H9 (cell line): ENCODE measurements at regions not wholly inside any gene's neighbourhood (a gene's known extent, or its start where the extent isn't known, plus 50 kb on each side); places are given as distances from the start of the nearest gene placed in this dataset.

Experiments
- DNase-seq: peaks from one replicate; pipeline ENCODE4 v3.0.0-alpha.2; 2017
- H2AFZ ChIP-seq: one replicate; pipeline ENCODE4 v1.6.1; 2013; ENCODE audit warnings: mild to moderate bottlenecking, low read length, control low read depth, moderate library complexity
- H2AK5ac ChIP-seq: 2 replicates; pipeline ENCODE4 v1.6.1; 2013; ENCODE audit warnings: low read length, control low read depth, mixed read lengths; ENCODE audit not compliant: insufficient read length
- H2BK120ac ChIP-seq: one replicate; pipeline ENCODE4 v1.6.1; 2013; ENCODE audit warnings: low read depth, mild to moderate bottlenecking, low read length, control low read depth, inconsistent platforms; ENCODE audit not compliant: poor library complexity, severe bottlenecking
- H2BK12ac ChIP-seq: 2 replicates; pipeline ENCODE4 v1.6.1; 2013; ENCODE audit warnings: low read length, control low read depth, mixed read lengths, low read depth; ENCODE audit not compliant: insufficient read length
- H2BK15ac ChIP-seq: 2 replicates; pipeline ENCODE4 v1.6.1; 2013; ENCODE audit warnings: low read depth, low read length, control low read depth
- H2BK20ac ChIP-seq: one replicate; pipeline ENCODE4 v1.6.1; 2013; ENCODE audit warnings: low read depth, mild to moderate bottlenecking, low read length, control low read depth, inconsistent platforms; ENCODE audit not compliant: poor library complexity, severe bottlenecking
- H2BK5ac ChIP-seq: 2 replicates; pipeline ENCODE4 v1.6.1; 2013; ENCODE audit warnings: low read length, control low read depth, mixed read lengths; ENCODE audit not compliant: insufficient read length
- H3K14ac ChIP-seq: 2 replicates; pipeline ENCODE4 v1.6.1; 2013; ENCODE audit warnings: low read length, control low read depth; ENCODE audit not compliant: insufficient read depth
- H3K18ac ChIP-seq: 2 replicates; pipeline ENCODE4 v1.6.1; 2013; ENCODE audit warnings: low read depth, mild to moderate bottlenecking, mixed read lengths, low read length, control low read depth; ENCODE audit not compliant: insufficient read length
- H3K23ac ChIP-seq: 2 replicates; pipeline ENCODE4 v1.6.1; 2013; ENCODE audit warnings: low read length, control low read depth, mixed read lengths, low read depth; ENCODE audit not compliant: insufficient read length
- H3K23me2 ChIP-seq: 2 replicates; pipeline ENCODE4 v1.6.1; 2013; ENCODE audit warnings: low read depth, mild to moderate bottlenecking, mixed read lengths, low read length, control low read depth; ENCODE audit not compliant: insufficient read length, poor library complexity, severe bottlenecking
- H3K27ac ChIP-seq: 2 replicates; pipeline ENCODE4 v1.5.1; 2013; ENCODE audit warnings: low read length, control low read depth, mixed read lengths, low read depth; ENCODE audit not compliant: insufficient read length
- H3K27me3 ChIP-seq: 2 replicates; pipeline ENCODE4 v1.6.1; 2013; ENCODE audit warnings: low read length, control low read depth, inconsistent platforms; ENCODE audit not compliant: insufficient read depth
- H3K4ac ChIP-seq: 2 replicates; pipeline ENCODE4 v1.6.1; 2013; ENCODE audit warnings: low read depth, mild to moderate bottlenecking, control low read depth, inconsistent platforms, low read length, moderate library complexity
- H3K4me1 ChIP-seq: 2 replicates; pipeline ENCODE4 v1.6.1; 2013; ENCODE audit warnings: low read length, control low read depth, inconsistent platforms; ENCODE audit not compliant: insufficient read depth
- H3K4me2 ChIP-seq: 2 replicates; pipeline ENCODE4 v1.6.1; 2013; ENCODE audit warnings: low read length, control low read depth, mixed read lengths; ENCODE audit not compliant: insufficient read length, insufficient read depth
- H3K56ac ChIP-seq: 2 replicates; pipeline ENCODE4 v1.6.1; 2013; ENCODE audit warnings: low read depth, mild to moderate bottlenecking, mixed read lengths, low read length, control low read depth; ENCODE audit not compliant: insufficient read length
- H3K79me1 ChIP-seq: 2 replicates; pipeline ENCODE4 v1.6.1; 2013; ENCODE audit warnings: low read depth, mild to moderate bottlenecking, moderate library complexity, low read length, control low read depth, inconsistent platforms; ENCODE audit not compliant: insufficient read depth, poor library complexity, severe bottlenecking
- H3K79me2 ChIP-seq: 2 replicates; pipeline ENCODE4 v1.6.1; 2013; ENCODE audit warnings: low read length, control low read depth, inconsistent platforms; ENCODE audit not compliant: insufficient read depth
- H3K9ac ChIP-seq: 2 replicates; pipeline ENCODE4 v1.6.1; 2013; ENCODE audit warnings: low read length, control low read depth, mixed read lengths; ENCODE audit not compliant: insufficient read length; ENCODE audit errors: extremely low read depth
- H3K9me3 ChIP-seq: one replicate; pipeline ENCODE4 v1.6.1; 2013; ENCODE audit warnings: low read depth, low read length, inconsistent platforms; ENCODE audit not compliant: control insufficient read depth
- H3T11ph ChIP-seq: one replicate; pipeline ENCODE4 v1.6.1; 2013; ENCODE audit warnings: mild to moderate bottlenecking, low read length, control low read depth, inconsistent platforms
- H4K20me1 ChIP-seq: one replicate; pipeline ENCODE4 v1.6.1; 2013; ENCODE audit not compliant: control insufficient read depth, insufficient read length, insufficient read depth
- H4K5ac ChIP-seq: 2 replicates; pipeline ENCODE4 v1.6.1; 2013; ENCODE audit warnings: low read depth, mild to moderate bottlenecking, mixed read lengths, low read length, control low read depth; ENCODE audit not compliant: insufficient read length
- H4K8ac ChIP-seq: replicated peaks from 2 replicates; pipeline ENCODE4 v1.6.1; 2013; ENCODE audit warnings: low read length, control low read depth, mixed read lengths, low read depth; ENCODE audit not compliant: insufficient read length
- H4K91ac ChIP-seq: 2 replicates; pipeline ENCODE4 v1.6.1; 2013; ENCODE audit warnings: low read depth, mild to moderate bottlenecking, moderate library complexity, mixed read lengths, low read length, control low read depth; ENCODE audit not compliant: insufficient read length
- H3K27ac Mint-ChIP-seq, 3 experiments: 2 replicates in 2 of 3; 3 replicates in 1 of 3; pipeline ENCODE4 v1.8.0; 2020 to 2021; ENCODE audit warnings: mixed read lengths in 3 of 3, mild to moderate bottlenecking in 1 of 3, moderate library complexity in 1 of 3
- H3K27me3 Mint-ChIP-seq: 2 replicates; pipeline ENCODE4 v1.8.0; 2021; ENCODE audit warnings: low read depth, mild to moderate bottlenecking, moderate library complexity, mixed read lengths
- H3K36me3 Mint-ChIP-seq, 3 experiments: 2 replicates in 2 of 3; 3 replicates in 1 of 3; pipeline ENCODE4 v1.8.0; 2020 to 2021; ENCODE audit warnings: low read depth in 3 of 3, mixed read lengths in 3 of 3; ENCODE audit not compliant: insufficient read depth in 1 of 3
- H3K4me1 Mint-ChIP-seq, 2 experiments: 2 replicates each; pipeline ENCODE4 v1.8.0; 2020; ENCODE audit warnings: mixed read lengths in 2 of 2
- H3K4me3 Mint-ChIP-seq, 2 experiments: 2 replicates in 1 of 2; 3 replicates in 1 of 2; pipeline ENCODE4 v1.8.0; 2020 to 2021; ENCODE audit warnings: mild to moderate bottlenecking in 2 of 2, mixed read lengths in 2 of 2, moderate library complexity in 1 of 2
- H3K9me3 Mint-ChIP-seq, 2 experiments: 2 replicates in 1 of 2; 3 replicates in 1 of 2; pipeline ENCODE4 v1.8.0; 2020; ENCODE audit warnings: mild to moderate bottlenecking in 2 of 2, mixed read lengths in 2 of 2, moderate library complexity in 1 of 2
- WGBS: extraction: QIAGEN DNeasy Blood & Tissue Kit; methylation state at CpG from one replicate; pipeline ENCODE4 v1.1.7; 2013; ENCODE audit warnings: missing lambda C conversion rate, low lambda C conversion rate, mixed read lengths; ENCODE audit not compliant: insufficient read length; ENCODE audit errors: extremely low coverage; 5-methylcytosine and 5-hydroxymethylcytosine counted together
- TF ChIP-seq, protein P1 (sequence below): fragments of 200-600 bp; sonication (generic); conservative IDR thresholded peaks from 3 replicates; pipeline ENCODE4 v1.8.0; 2021; ENCODE audit warnings: antibody characterized with exemption, mild to moderate bottlenecking

- H3K4me2 ChIP-seq = no peak overlapping the region
- no peak overlapping the region for H3K18ac ChIP-seq
- no peak overlapping the region for H3K4ac ChIP-seq
- H3K4me1 ChIP-seq = no peaks in the 10 kb centered on the region
- Mint-ChIP-seq H3K36me3 (0 out of 7 replicates have a peak, but pooled peaks cover 0 to 5% (median 0%) of the 10 kb centered on the region in 3 experiments), H3K9me3 (peaks cover 3 to 9% of the 10 kb centered on the region in 2 experiments; a peak in 4 of 5 replicates), H3K27me3 (no peaks in the 10 kb centered on the region), H3K4me1 (no peaks in the 10 kb centered on the region), H3K27ac (no peak overlapping the region), H3K4me3 (no peak overlapping the region)
- H3K27me3 ChIP-seq = no peaks in the 10 kb centered on the region
- no peaks in the 10 kb centered on the region for H3K9me3 ChIP-seq
- TF ChIP-seq, protein P1, sequence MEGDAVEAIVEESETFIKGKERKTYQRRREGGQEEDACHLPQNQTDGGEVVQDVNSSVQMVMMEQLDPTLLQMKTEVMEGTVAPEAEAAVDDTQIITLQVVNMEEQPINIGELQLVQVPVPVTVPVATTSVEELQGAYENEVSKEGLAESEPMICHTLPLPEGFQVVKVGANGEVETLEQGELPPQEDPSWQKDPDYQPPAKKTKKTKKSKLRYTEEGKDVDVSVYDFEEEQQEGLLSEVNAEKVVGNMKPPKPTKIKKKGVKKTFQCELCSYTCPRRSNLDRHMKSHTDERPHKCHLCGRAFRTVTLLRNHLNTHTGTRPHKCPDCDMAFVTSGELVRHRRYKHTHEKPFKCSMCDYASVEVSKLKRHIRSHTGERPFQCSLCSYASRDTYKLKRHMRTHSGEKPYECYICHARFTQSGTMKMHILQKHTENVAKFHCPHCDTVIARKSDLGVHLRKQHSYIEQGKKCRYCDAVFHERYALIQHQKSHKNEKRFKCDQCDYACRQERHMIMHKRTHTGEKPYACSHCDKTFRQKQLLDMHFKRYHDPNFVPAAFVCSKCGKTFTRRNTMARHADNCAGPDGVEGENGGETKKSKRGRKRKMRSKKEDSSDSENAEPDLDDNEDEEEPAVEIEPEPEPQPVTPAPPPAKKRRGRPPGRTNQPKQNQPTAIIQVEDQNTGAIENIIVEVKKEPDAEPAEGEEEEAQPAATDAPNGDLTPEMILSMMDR = no peak
- H3K23ac ChIP-seq = no peak overlapping the region
- no peaks in the 10 kb centered on the region for H4K20me1 ChIP-seq
- H2AK5ac ChIP-seq = no peak overlapping the region
- H3K9ac ChIP-seq = no peak overlapping the region
- H2AFZ ChIP-seq = no peak overlapping the region
- no peak overlapping the region for H4K5ac ChIP-seq
- no peak overlapping the region for H3T11ph ChIP-seq
- no peak overlapping the region for H2BK5ac ChIP-seq
- DNase-seq = no peak
- no peak overlapping the region for H2BK12ac ChIP-seq
- H2BK15ac ChIP-seq = no peak overlapping the region
- no peak overlapping the region for H3K56ac ChIP-seq
- H3K23me2 ChIP-seq = no peaks in the 10 kb centered on the region
- WGBS = no CpG with 5 or more reads among the region's 7 CpGs
- H2BK20ac ChIP-seq = no peak overlapping the region
- H2BK120ac ChIP-seq = no peak overlapping the region
- H3K79me2 ChIP-seq = no peaks in the 10 kb centered on the region
- no peak overlapping the region for H4K91ac ChIP-seq
- H3K79me1 ChIP-seq = no peaks in the 10 kb centered on the region
- H4K8ac ChIP-seq = no peak overlapping the region
- no peak overlapping the region for H3K14ac ChIP-seq
- H3K27ac ChIP-seq = no peak overlapping the region
These were observed 1496.3 kb downstream of the REEP3 start for GRCh38 chr10:65017523-65017922.
